GM21526 (cell line): ENCODE measurements at regions not wholly inside any gene's neighbourhood (a gene's known extent, or its start where the extent isn't known, plus 50 kb on each side); places are given as distances from the start of the nearest gene placed in this dataset.

Source experiments
- ATAC-seq: cut with Tn5 transposase; IDR thresholded peaks from one replicate; pipeline ENCODE4 v1.9.1; 2021; ENCODE audit warnings: moderate library complexity; ENCODE audit not compliant: unreplicated experiment, low FRiP score

DNA sequence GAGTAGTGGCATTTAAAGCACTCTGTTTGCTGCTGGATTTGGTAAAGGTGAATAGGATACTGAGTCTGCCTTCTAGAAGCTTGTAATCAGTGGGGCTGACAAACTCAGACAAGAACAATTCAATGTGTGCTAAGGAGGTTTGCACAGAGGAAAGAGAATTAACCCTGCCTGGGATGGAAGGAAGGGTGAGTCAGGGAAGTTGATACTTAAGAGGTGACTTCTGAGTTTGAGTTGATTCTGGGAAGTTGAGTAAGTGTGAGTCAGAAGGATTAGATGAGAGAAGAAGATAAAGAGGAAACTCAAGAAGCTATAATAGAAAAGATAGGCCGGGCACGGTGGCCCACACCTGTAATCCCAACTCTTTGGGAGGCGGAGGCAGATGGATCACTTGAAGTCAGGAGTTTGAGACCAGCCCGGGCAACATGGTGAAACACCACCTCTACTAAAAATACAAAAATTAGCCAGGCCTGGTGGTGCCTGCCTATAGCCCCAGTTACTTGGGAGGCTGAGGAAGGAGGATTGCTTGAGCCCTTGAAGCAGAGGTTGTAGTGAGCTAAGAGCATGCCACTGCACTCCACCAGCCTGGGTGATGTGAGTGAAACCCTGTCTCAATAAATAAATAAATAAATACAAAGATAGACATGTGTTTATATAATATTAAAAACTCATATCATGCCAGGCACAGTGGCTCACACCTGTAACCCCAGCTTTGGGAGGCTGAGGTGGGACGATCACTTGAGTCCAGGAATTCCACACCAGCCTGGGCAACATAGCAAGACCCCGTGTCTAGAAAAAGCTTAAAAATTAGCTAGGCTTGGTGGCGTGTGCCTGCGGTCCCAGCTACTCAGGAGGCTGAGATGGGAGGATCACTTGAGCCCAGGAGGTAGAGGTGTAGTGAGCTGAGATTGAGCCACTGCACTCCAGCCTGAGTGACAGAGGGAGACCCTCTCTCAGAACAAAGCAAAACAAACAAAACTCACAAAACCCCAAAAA lies 126.8 kb upstream of the CPM start:
- ATAC-seq: no peak

GRCh38 chr12:69061574-69061973 lies 128.6 kb upstream of the CPM start:
- no peak for ATAC-seq

- no peak for ATAC-seq
Measured at GRCh38 chr12:69062621-69063237, 129.8 kb upstream of the CPM start.

- no peak for ATAC-seq
Measured at GRCh38 chr12:69064734-69065443, 131.9 kb upstream of the CPM start.

DNA sequence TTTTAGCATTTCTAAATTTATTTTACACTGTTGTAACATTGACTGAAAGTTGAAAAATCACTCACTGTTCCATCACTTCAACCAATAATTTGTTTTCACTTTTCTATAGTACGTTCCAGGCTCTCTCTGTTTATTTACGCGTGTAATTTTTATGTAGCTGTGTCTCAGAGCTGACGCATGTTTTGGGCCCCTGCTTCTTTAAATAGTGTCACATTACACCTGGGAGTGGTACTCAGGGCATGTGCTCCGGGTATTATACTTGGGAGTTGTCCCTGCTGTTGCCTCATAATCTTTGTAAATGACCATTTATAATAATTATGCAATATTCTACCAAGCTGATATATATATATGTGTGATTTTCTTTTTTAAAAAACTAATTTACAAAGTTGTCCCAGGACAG lies 132.8 kb upstream of the CPM start:
- ATAC-seq: no peak

DNA sequence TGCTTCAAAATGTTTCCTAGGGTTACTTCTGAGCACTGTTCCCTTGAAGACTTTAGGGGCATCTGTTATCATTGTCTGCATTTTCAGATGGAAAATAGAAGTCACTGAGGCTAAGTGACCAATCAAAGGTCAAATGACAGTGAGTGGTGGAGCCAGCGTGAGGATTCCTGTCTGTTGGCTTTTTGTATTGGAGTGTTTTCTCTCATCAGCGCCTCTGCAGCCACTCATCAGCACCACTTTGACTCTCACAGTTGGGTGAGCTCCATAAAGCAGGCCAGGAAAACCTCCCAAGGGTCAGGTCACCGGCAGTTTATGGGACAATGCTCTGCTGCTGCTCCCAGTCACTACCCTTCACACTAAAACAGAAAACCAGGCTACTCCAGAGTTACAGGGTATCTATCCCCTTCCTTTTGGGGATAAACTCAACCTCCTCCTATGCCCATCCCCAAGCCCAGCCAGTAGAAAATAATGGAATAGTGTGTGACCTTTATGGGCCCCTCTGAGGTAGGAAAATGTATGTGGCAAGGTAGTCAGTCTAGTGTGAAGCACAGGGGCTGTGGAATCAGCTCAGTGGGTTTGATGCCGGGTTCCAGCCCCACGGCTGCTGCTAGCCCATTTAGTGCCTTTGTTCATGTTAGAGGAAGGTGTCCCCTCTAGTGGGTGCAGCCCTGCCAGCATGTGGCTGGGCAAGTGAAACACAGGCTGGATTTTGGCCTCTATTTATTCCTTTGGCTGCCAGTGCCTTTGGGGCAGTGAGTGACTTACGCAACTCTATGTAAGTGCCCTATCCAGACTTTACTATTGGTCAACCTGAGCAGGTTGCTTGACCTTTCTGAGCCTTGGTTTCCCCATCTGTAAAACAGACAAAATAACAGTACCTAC lies 133.8 kb upstream of the CPM start:
- no peak for ATAC-seq

- ATAC-seq: no peak
Measured at GRCh38 chr12:69067713-69068112, 134.7 kb upstream of the CPM start.

- no peak for ATAC-seq
Measured at GRCh38 chr12:69068448-69068847, 135.5 kb upstream of the CPM start.

DNA sequence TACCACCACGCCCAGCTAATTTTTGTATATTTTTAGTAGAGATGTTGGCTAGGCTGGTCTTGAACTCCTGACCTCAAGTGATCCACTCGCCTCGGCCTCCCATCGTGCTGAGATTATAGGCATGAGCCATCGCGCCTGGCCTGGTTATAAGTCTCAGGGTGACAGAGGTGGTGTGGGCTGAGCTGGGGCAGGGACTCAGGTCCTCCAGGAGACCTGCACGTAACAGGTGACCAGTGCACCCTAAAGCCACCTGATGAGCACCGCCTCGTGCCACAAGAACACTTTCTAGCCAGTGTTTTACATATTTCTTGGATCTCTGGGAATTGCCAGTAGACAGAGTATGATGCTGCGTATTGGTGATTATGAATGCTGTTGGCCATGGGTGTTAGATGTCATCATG lies 136.5 kb upstream of the CPM start:
- no peak for ATAC-seq

GRCh38 chr12:69070319-69071090 lies 137.5 kb upstream of the CPM start:
- peak; percentile 88 for ATAC-seq

DNA sequence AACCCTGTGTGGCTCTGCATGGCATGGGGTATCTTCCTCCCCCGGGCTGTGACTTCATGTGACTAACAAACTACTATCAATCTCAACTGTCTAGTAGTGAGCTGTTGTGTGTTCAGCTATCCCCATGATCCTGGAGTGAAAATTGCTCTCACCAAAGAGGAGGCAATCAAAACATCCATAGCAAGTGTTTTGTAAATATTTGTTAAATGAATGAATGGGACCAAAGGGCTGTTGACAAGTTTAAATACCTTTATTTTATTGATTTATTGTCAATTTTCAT lies 138.1 kb upstream of the CPM start:
- ATAC-seq: no peak

DNA sequence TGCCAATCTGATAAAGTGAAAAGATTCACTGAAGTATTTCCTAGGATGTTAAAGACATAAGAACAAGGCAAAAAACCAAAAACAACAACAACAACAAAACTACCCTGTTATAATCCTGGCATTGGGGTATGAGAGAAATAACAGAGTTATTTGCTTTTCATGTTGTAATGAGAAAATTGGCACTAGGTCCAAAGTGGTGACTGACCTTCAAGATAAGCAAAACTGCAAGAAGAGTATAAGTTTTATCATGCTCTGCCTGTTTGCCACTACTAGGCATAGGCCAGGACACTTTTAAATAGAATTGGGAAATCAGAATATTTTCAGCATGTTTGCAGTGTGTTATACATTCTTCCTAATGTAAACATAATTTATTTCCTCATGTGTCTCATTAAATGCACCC lies 140.1 kb upstream of the CPM start:
- ATAC-seq: no peak

DNA sequence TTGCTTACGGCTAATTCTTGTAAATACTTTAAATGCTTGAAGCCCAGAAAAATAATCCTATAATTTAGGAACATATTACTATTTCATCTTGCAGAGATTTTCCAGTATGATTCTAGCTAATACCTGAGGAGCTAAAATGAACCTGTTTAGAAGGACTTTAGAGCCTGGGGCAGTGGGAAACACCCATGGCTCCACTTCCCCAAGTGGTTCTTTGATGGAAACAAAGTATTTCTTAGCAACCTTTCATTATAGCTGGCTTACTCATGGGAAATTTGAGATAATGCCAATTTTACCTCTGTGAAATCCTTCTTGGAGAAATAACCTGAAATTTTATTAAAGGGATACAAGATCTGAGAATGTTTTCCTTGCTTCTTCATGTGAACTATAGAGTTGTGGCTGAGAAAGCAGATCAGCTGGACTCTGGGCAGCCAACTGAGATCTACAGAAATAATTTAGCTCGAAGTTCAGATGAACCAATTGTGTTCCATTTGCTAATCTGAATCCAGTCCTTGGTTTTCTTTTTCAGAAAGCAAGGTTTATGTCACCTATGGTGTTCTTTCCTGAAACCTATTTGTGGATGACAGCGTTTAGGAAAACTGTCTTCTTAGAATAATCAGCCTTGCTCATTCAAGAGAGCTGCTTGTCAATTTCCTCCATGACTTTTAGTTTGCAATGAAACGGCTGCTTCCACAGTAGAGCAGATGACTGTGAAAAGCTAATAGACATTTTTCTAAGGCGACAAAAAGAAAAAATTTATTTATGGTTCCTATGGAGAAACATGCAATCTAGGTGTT lies 141.8 kb upstream of the CPM start:
- ATAC-seq: no peak

DNA sequence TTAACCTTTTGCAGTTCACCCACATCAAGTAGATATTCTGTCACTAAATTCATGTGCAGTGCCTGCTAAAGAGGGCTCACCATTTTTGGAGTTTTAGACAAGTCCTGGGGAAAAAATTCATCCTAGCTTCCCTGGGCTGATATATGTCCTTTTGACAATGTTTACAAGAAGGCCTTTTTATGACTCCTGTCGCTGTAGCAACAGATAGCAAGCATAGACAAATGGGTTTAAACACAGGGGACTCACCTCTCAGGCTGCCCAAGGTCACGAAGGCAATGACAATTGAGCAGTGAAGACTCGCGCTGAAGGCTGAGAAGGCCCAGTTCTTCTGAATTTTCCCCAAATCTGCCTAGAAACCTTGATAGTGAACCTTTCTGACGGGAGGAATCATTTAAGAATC lies 150.7 kb upstream of the CPM start:
- ATAC-seq: no peak

DNA sequence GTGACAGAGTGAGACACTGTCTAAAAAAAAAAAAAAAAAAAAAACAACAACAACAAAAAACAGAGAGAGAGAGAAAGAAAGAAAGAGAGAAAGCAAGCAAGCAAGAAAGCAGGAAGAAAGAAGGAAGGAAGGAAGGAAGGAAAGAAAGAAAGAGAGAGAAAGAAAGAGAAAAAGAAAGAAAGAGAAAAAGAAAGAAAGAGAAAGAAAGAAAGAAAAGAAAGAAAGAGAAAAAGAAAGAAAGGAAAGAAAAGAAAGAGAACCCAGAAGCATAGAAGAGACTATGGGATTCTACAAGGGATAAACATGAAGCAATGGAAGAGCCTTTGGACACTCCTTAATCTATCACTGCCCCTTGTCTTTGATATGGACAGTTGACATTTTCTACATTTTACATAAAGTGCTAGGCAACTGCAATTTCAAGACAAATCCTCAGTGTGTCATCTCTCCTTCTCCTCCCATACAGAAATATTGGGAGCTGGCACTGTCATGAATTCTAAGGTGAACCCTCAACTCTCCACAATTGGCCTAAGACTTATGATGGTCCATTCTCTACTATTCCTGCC lies 151.9 kb upstream of the CPM start:
- ATAC-seq: no peak

DNA sequence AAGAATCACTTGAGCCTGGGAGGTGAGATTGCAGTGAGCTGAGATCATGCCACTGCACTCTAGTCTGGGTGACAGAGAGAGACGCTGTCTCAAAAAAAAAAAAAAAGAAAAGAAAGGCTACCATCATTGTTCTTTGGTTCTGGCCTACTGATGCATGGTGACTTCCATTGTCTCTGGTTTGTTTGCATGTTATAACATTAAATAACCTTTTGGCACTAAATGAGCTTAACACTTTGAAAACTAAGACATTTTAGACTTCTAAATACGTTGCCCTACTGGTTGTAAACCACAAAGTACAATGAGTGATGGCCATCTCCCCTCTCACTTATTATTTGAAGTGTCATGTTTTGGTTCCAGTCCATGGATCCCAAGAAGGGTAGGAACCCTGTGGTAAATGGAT lies 152.9 kb upstream of the CPM start:
- ATAC-seq: no peak

DNA sequence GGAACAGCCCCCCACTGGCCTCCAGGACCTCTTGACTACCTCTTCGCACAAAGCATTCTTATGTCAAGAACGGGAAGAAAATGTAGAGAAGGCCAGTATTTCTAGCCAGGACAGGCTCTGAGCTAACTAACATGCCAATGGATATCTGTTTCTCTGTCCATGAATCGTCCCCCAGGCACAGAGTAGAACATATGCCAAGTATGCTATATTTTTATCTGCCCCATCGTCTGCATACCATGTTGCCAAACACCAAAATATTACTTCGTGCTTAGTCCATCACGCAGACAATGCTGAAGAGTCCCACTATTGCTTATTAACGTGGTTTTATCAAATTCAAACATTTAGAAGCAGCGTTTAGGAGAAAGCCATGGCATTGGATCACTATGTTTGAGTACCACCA lies 151.4 kb upstream of the CPSF6 start:
- ATAC-seq: no peak

- no peak for ATAC-seq
Measured at GRCh38 chr12:69090722-69091121, 148.6 kb upstream of the CPSF6 start.
